HUES64 (cell line): ENCODE measurements at regions not wholly inside any gene's neighbourhood (a gene's known extent, or its start where the extent isn't known, plus 50 kb on each side); places are given as distances from the start of the nearest gene placed in this dataset.
"Not testable (repeated sequence)": the region's sequence is repeated elsewhere in the genome, so short reads cannot be mapped to it uniquely, and the experiment has no call there.

ENCODE experiments used
- H3K27ac ChIP-seq: 2 replicates; pipeline ENCODE4 v1.7.0; 2013; ENCODE audit warnings: low read depth, low read length, inconsistent platforms
- H3K27me3 ChIP-seq: 2 replicates; pipeline ENCODE4 v1.6.1; 2013; ENCODE audit warnings: mild to moderate bottlenecking, low read length; ENCODE audit not compliant: insufficient read depth
- H3K36me3 ChIP-seq: 2 replicates; pipeline ENCODE4 v1.6.1; 2013; ENCODE audit warnings: mild to moderate bottlenecking, low read length; ENCODE audit not compliant: insufficient read depth
- H3K4me1 ChIP-seq: 2 replicates; pipeline ENCODE4 v1.6.1; 2013; ENCODE audit warnings: mild to moderate bottlenecking, low read length, moderate library complexity; ENCODE audit not compliant: insufficient read depth
- H3K4me3 ChIP-seq: 2 replicates; pipeline ENCODE4 v1.5.1; 2013; ENCODE audit warnings: mild to moderate bottlenecking, low read length, moderate library complexity
- H3K9ac ChIP-seq: 2 replicates; pipeline ENCODE4 v1.6.1; 2013; ENCODE audit warnings: mild to moderate bottlenecking, low read depth, low read length
- H3K9me3 ChIP-seq: 2 replicates; pipeline ENCODE4 v1.6.1; 2013; ENCODE audit warnings: low read depth, low read length; ENCODE audit not compliant: insufficient read depth
- WGBS: fragments of 150-250, 120-280 bp; methylation state at CpG from one replicate; pipeline ENCODE4 v1.1.7; 2013; ENCODE audit warnings: missing lambda C conversion rate; 5-methylcytosine and 5-hydroxymethylcytosine counted together

GRCh38 chr10:36412942-36413341, 712.5 kb upstream of the ANKRD30A start:
- Histone ChIP-seq H3K4me3 (no peak overlapping the region), H3K9ac (no peak overlapping the region), H3K27ac (no peak overlapping the region), H3K27me3 (no peaks in the 10 kb centered on the region), H3K9me3 (peaks cover 8% of the 10 kb centered on the region; the same call in 1 of the 2 replicates), H3K4me1 (no peaks in the 10 kb centered on the region), H3K36me3 (no peaks in the 10 kb centered on the region)
- 94% methylated on average over 1 of the region's 1 CpG for WGBS

GRCh38 chr10:36400238-36400637, 725.2 kb upstream of the ANKRD30A start:
- H3K9me3 ChIP-seq, H3K27me3 ChIP-seq, H3K4me3 ChIP-seq, H3K36me3 ChIP-seq, H3K4me1 ChIP-seq, H3K9ac ChIP-seq, H3K27ac ChIP-seq: not testable (repeated sequence)
- WGBS: 80% methylated on average over 8 of the region's 8 CpGs

GRCh38 chr10:36393801-36394200, 731.6 kb upstream of the ANKRD30A start:
- Histone ChIP-seq H3K4me3 (no peak overlapping the region), H3K27me3 (no peaks in the 10 kb centered on the region), H3K9me3 (no peaks in the 10 kb centered on the region), H3K27ac (no peak overlapping the region), H3K9ac (no peak overlapping the region), H3K36me3 (no peaks in the 10 kb centered on the region), H3K4me1 (no peaks in the 10 kb centered on the region)
- 94% methylated on average over 3 of the region's 3 CpGs for WGBS

- no peaks in the 10 kb centered on the region for H3K4me1 ChIP-seq
- WGBS: 95% methylated on average over 3 of the region's 4 CpGs
- H3K36me3 ChIP-seq: no peaks in the 10 kb centered on the region
- no peak overlapping the region for H3K9ac ChIP-seq
- H3K27ac ChIP-seq: no peak overlapping the region
- H3K27me3 ChIP-seq: no peaks in the 10 kb centered on the region
- H3K4me3 ChIP-seq: no peak overlapping the region
- H3K9me3 ChIP-seq: no peaks in the 10 kb centered on the region
Measured at GRCh38 chr10:36391405-36391804, 734.0 kb upstream of the ANKRD30A start.

GRCh38 chr10:36390221-36390620, 735.2 kb upstream of the ANKRD30A start:
- Histone ChIP-seq H3K4me3 (no peak overlapping the region), H3K9me3 (no peaks in the 10 kb centered on the region), H3K4me1 (no peaks in the 10 kb centered on the region), H3K9ac (no peak overlapping the region), H3K27ac (no peak overlapping the region), H3K27me3 (no peaks in the 10 kb centered on the region), H3K36me3 (no peaks in the 10 kb centered on the region)
- no CpG with 5 or more reads among the region's 1 CpG for WGBS

- no peaks in the 10 kb centered on the region for H3K4me1 ChIP-seq
- no peaks in the 10 kb centered on the region for H3K27me3 ChIP-seq
- H3K27ac ChIP-seq: no peak overlapping the region
- no peak overlapping the region for H3K4me3 ChIP-seq
- H3K9ac ChIP-seq: no peak overlapping the region
- H3K9me3 ChIP-seq: no peaks in the 10 kb centered on the region
- 96% methylated on average over 3 of the region's 3 CpGs for WGBS
- no peaks in the 10 kb centered on the region for H3K36me3 ChIP-seq
Measured at GRCh38 chr10:36388166-36388565, 737.2 kb upstream of the ANKRD30A start.

- Histone ChIP-seq H3K4me1 (no peaks in the 10 kb centered on the region), H3K9me3 (no peaks in the 10 kb centered on the region), H3K36me3 (no peaks in the 10 kb centered on the region), H3K9ac (no peak overlapping the region), H3K27ac (no peak overlapping the region), H3K27me3 (no peaks in the 10 kb centered on the region), H3K4me3 (no peak overlapping the region)
- WGBS: 98% methylated on average over 8 of the region's 9 CpGs
Measured at GRCh38 chr10:36385693-36386092, 739.7 kb upstream of the ANKRD30A start.

- H3K36me3 ChIP-seq: no peaks in the 10 kb centered on the region
- H3K27ac ChIP-seq: no peak overlapping the region
- 96% methylated on average over 3 of the region's 3 CpGs for WGBS
- H3K4me1 ChIP-seq: no peaks in the 10 kb centered on the region
- H3K27me3 ChIP-seq: no peaks in the 10 kb centered on the region
- no peak overlapping the region for H3K9ac ChIP-seq
- H3K4me3 ChIP-seq: no peak overlapping the region
- H3K9me3 ChIP-seq: no peaks in the 10 kb centered on the region
Measured at GRCh38 chr10:36383349-36383748, 741.3 kb upstream of the FZD8 start.

GRCh38 chr10:36381748-36382147, 739.7 kb upstream of the FZD8 start:
- no peaks in the 10 kb centered on the region for H3K27me3 ChIP-seq
- no peaks in the 10 kb centered on the region for H3K4me1 ChIP-seq
- H3K9me3 ChIP-seq: no peaks in the 10 kb centered on the region
- no peak overlapping the region for H3K4me3 ChIP-seq
- no peak overlapping the region for H3K27ac ChIP-seq
- H3K36me3 ChIP-seq: no peaks in the 10 kb centered on the region
- WGBS: 60% methylated on average over 1 of the region's 1 CpG
- H3K9ac ChIP-seq: no peak overlapping the region

- H3K4me3 ChIP-seq: no peak overlapping the region
- 91% methylated on average over 2 of the region's 2 CpGs for WGBS
Measured at GRCh38 chr10:36380538-36380937, 738.4 kb upstream of the FZD8 start.

GRCh38 chr10:36375107-36375506, 733.0 kb upstream of the FZD8 start:
- Histone ChIP-seq H3K4me3 (no peak overlapping the region), H3K9me3 (no peaks in the 10 kb centered on the region), H3K27me3 (no peaks in the 10 kb centered on the region), H3K4me1 (no peaks in the 10 kb centered on the region), H3K27ac (no peak overlapping the region), H3K9ac (no peak overlapping the region), H3K36me3 (no peaks in the 10 kb centered on the region)
- WGBS: 90% methylated on average over 2 of the region's 3 CpGs

More at GRCh38 chr10:36380538-36380937, 738.4 kb upstream of the FZD8 start:
- no peaks in the 10 kb centered on the region for H3K9me3 ChIP-seq
- H3K27me3 ChIP-seq: no peaks in the 10 kb centered on the region
- no peak overlapping the region for H3K27ac ChIP-seq
- no peak overlapping the region for H3K9ac ChIP-seq
- no peaks in the 10 kb centered on the region for H3K4me1 ChIP-seq
- no peaks in the 10 kb centered on the region for H3K36me3 ChIP-seq

- WGBS: 61% methylated on average over 7 of the region's 8 CpGs
Measured at GRCh38 chr10:36373424-36374096, 731.5 kb upstream of the FZD8 start.

More at GRCh38 chr10:36373424-36374096, 731.5 kb upstream of the FZD8 start:
- no peak overlapping the region for H3K27ac ChIP-seq
- H3K9ac ChIP-seq: no peak overlapping the region
- H3K9me3 ChIP-seq: no peaks in the 10 kb centered on the region
- H3K36me3 ChIP-seq: no peaks in the 10 kb centered on the region
- no peaks in the 10 kb centered on the region for H3K27me3 ChIP-seq
- H3K4me3 ChIP-seq: no peak overlapping the region
- H3K4me1 ChIP-seq: no peaks in the 10 kb centered on the region
